ENCODE measurements at regions not wholly inside any gene's neighbourhood (a gene's known extent, or its start where the extent isn't known, plus 50 kb on each side); places are given as distances from the start of the nearest gene placed in this dataset.
"Not testable (repeated sequence)": the region's sequence is repeated elsewhere in the genome, so short reads cannot be mapped to it uniquely, and the experiment has no call there.

GRCh38 chr13:100787899-100788298 is 113.3 kb upstream of the TMTC4 start:
- Mint-ChIP-seq H3K4me1 (no peaks in the 10 kb centered on the region), H3K36me3 (ENCODE audit: low read depth) (no peaks in the 10 kb centered on the region), H3K27me3 (peaks cover 29% of the 10 kb centered on the region), H3K9me3 (ENCODE audit: low read depth) (peaks cover 4% of the 10 kb centered on the region), H3K4me3 (no peak overlapping the region), H3K27ac (no peak overlapping the region)
- intact Hi-C loops (cut with DNase I, micrococcal nuclease): no loop called here
- no peak for DNase-seq
- CTCF ChIA-PET: no interaction called here
- POLR2A ChIA-PET: no interaction called here
- ATAC-seq: no peak

- H3K27ac Mint-ChIP-seq; H3K9me3 Mint-ChIP-seq (ENCODE audit: low read depth); H3K27me3 Mint-ChIP-seq; H3K4me1 Mint-ChIP-seq; DNase-seq; H3K4me3 Mint-ChIP-seq; POLR2A ChIA-PET; CTCF ChIA-PET; H3K36me3 Mint-ChIP-seq (ENCODE audit: low read depth); ATAC-seq; intact Hi-C loops (cut with DNase I, micrococcal nuclease): not testable (repeated sequence)
Measured at GRCh38 chr13:100776686-100777085, 102.1 kb upstream of the TMTC4 start.

DNA sequence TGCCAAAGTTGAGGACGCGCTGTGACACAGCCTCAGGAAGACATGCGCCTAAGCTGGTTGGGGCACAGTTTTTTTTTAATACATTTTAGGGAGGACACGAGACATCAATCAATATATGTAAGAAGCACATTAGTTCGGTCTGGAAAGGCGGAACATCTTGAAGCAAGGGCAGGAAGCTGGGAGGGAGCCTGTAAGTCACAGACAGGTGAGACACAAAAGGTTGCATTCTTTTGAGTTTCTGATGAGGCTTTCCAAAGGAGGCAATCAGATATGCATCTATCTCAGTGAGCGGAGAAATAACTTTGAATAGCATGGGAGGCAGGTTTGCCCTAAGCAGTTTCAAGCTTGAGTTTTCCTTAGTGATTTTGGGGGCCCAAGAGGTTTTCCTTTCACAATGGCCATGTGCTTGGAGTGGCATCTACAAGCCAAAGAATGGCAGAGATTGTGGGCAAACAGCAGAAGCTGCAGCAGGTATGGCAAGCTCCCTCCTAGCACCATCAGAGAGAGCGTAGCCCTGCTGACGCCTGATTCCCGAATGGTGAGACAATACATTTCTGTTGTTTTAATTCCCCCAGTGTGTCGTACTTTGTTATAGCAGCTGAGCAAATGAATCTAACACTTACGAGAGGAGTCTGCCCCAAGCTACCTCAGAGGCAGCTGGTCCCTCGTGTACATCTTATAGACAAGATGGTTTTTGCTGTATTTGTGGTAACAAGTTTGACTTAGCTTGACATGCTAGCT is 99.5 kb upstream of the TMTC4 start:
- CTCF ChIA-PET: no interaction called here
- Mint-ChIP-seq H3K4me3 (no peak overlapping the region), H3K27me3 (no peaks in the 10 kb centered on the region), H3K9me3 (ENCODE audit: low read depth) (peaks cover 10% of the 10 kb centered on the region), H3K36me3 (ENCODE audit: low read depth) (no peaks in the 10 kb centered on the region), H3K4me1 (peaks cover 2% of the 10 kb centered on the region), H3K27ac (no peak overlapping the region)
- DNase-seq (no peak), ATAC-seq (no peak)
- intact Hi-C loops (cut with DNase I, micrococcal nuclease): no loop called here
- POLR2A ChIA-PET: no interaction called here

DNA sequence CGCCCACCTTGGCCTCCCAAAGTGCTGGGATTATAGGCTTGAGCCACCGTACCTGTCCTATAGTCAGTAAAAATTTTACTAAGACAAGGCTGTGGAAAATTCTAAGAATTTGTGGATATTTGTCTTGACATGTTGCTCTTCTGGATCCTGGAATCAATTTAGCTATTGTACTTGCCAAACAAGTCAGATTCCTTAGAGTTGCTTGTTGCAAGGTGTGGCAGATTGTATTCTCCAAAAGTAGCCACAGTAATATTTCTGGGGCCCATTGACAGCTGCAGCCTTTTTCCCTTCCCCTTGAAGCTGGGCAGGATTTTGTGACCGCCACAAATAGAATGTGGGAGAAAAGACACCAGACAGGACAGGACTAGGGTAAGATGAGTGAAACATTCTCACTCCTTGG is 98.8 kb upstream of the TMTC4 start:
- ChIA-PET CTCF (no interaction called here), POLR2A (no interaction called here)
- H3K27ac Mint-ChIP-seq: no peak overlapping the region
- no peaks in the 10 kb centered on the region for H3K27me3 Mint-ChIP-seq
- H3K4me3 Mint-ChIP-seq: no peak overlapping the region
- ATAC-seq (no peak), DNase-seq (no peak)
- intact Hi-C loops (cut with DNase I, micrococcal nuclease): no loop called here
- H3K9me3 Mint-ChIP-seq (ENCODE audit: low read depth): peaks cover 8% of the 10 kb centered on the region
- H3K4me1 Mint-ChIP-seq: peaks cover 2% of the 10 kb centered on the region
- no peaks in the 10 kb centered on the region for H3K36me3 Mint-ChIP-seq (ENCODE audit: low read depth)

DNA sequence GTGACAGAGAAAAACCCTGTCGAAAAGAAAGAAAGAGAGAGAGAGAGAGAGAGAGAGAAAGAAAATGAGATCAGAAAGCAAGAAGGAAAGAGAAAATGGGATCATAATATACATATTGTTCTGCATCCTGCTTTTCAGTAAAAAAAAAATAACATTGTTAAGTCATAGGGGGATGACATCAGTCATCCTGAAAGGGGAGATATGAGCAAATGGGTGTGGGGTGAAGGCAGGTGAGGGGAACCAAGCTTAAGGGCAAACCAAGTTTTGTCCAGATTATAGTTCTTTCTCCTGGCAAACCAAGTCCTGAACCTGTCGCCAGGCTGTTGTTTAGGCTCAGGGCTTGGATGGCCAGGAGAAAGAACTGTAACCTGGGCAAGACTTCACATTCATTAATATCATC is 92.6 kb upstream of the TMTC4 start:
- intact Hi-C loops (cut with DNase I, micrococcal nuclease): no loop called here
- peaks cover 2% of the 10 kb centered on the region for H3K36me3 Mint-ChIP-seq (ENCODE audit: low read depth)
- peaks cover 5% of the 10 kb centered on the region for H3K9me3 Mint-ChIP-seq (ENCODE audit: low read depth)
- no peaks in the 10 kb centered on the region for H3K4me1 Mint-ChIP-seq
- ATAC-seq (no peak), DNase-seq (no peak)
- POLR2A ChIA-PET: no interaction called here
- no peak overlapping the region for H3K27ac Mint-ChIP-seq
- no peak overlapping the region for H3K4me3 Mint-ChIP-seq
- CTCF ChIA-PET: no interaction called here
- peaks cover 2% of the 10 kb centered on the region for H3K27me3 Mint-ChIP-seq

GRCh38 chr13:100766570-100766969 is 92.0 kb upstream of the TMTC4 start:
- H3K27ac Mint-ChIP-seq; H3K4me1 Mint-ChIP-seq; ATAC-seq; H3K4me3 Mint-ChIP-seq; H3K9me3 Mint-ChIP-seq (ENCODE audit: low read depth); DNase-seq; POLR2A ChIA-PET; H3K27me3 Mint-ChIP-seq; H3K36me3 Mint-ChIP-seq (ENCODE audit: low read depth); CTCF ChIA-PET; intact Hi-C loops (cut with DNase I, micrococcal nuclease): not testable (repeated sequence)

- intact Hi-C loops (cut with DNase I, micrococcal nuclease): no loop called here
- CTCF ChIA-PET: interaction anchor here (1.2 kb wide), 1 partner anchor 14 kb away, joined by 3 read pairs; no protein-coding TSS in a partner anchor
- peaks cover 2% of the 10 kb centered on the region for H3K36me3 Mint-ChIP-seq (ENCODE audit: low read depth)
- no peak for DNase-seq
- H3K4me3 Mint-ChIP-seq: no peak overlapping the region
- no peak overlapping the region for H3K27ac Mint-ChIP-seq
- H3K4me1 Mint-ChIP-seq: no peaks in the 10 kb centered on the region
- H3K9me3 Mint-ChIP-seq (ENCODE audit: low read depth): peaks cover 2% of the 10 kb centered on the region
- peaks cover 2% of the 10 kb centered on the region for H3K27me3 Mint-ChIP-seq
- POLR2A ChIA-PET: no interaction called here
- no peak for ATAC-seq
Measured at GRCh38 chr13:100764937-100765336, 90.3 kb upstream of the TMTC4 start.

- CTCF ChIA-PET; ATAC-seq; H3K36me3 Mint-ChIP-seq (ENCODE audit: low read depth); H3K27ac Mint-ChIP-seq; H3K9me3 Mint-ChIP-seq (ENCODE audit: low read depth); H3K4me3 Mint-ChIP-seq; intact Hi-C loops (cut with DNase I, micrococcal nuclease); H3K4me1 Mint-ChIP-seq; DNase-seq; POLR2A ChIA-PET; H3K27me3 Mint-ChIP-seq: not testable (repeated sequence)
Measured at GRCh38 chr13:100762126-100762525, 87.5 kb upstream of the TMTC4 start.

GRCh38 chr13:100755891-100756290 is 81.3 kb upstream of the TMTC4 start:
- POLR2A ChIA-PET: no interaction called here
- Mint-ChIP-seq H3K27ac (no peak overlapping the region), H3K9me3 (ENCODE audit: low read depth) (no peaks in the 10 kb centered on the region), H3K27me3 (peaks cover 3% of the 10 kb centered on the region), H3K4me3 (no peak overlapping the region), H3K4me1 (no peaks in the 10 kb centered on the region), H3K36me3 (ENCODE audit: low read depth) (no peaks in the 10 kb centered on the region)
- DNase-seq (no peak), ATAC-seq (no peak)
- intact Hi-C loops (cut with DNase I, micrococcal nuclease): no loop called here
- CTCF ChIA-PET: no interaction called here

DNA sequence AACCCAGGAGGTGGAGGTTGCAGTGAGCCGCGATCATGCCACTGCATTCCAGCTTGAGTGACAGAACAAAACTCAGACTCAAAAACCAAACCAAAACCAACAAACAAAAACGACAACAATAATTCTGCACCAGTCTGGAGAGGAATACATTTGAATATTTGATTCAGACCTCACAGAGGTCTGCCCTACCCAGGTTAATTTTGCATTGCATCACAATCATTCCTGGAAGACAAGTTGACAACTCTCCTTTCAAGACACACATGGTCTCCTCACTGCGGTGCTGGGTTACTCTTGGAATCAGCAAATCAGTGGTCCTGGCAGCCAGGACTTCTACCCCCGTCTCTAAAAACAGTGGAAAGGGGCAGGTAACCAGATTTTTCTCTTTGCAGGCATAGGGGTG is 79.9 kb upstream of the TMTC4 start:
- ATAC-seq (no peak), DNase-seq (no peak)
- Mint-ChIP-seq H3K27me3 (peaks cover 3% of the 10 kb centered on the region), H3K36me3 (ENCODE audit: low read depth) (no peaks in the 10 kb centered on the region), H3K9me3 (ENCODE audit: low read depth) (no peaks in the 10 kb centered on the region), H3K27ac (no peak overlapping the region), H3K4me3 (no peak overlapping the region), H3K4me1 (no peaks in the 10 kb centered on the region)
- intact Hi-C loops (cut with DNase I, micrococcal nuclease): no loop called here
- ChIA-PET CTCF (no interaction called here), POLR2A (no interaction called here)

GRCh38 chr13:100753376-100753775 is 78.8 kb upstream of the TMTC4 start:
- ChIA-PET POLR2A (no interaction called here), CTCF (interaction anchor here (1.0 kb wide), 1 partner anchor 180 kb away, joined by 3 read pairs; no protein-coding TSS in a partner anchor)
- Mint-ChIP-seq H3K4me1 (no peaks in the 10 kb centered on the region), H3K27me3 (no peaks in the 10 kb centered on the region), H3K36me3 (ENCODE audit: low read depth) (no peaks in the 10 kb centered on the region), H3K9me3 (ENCODE audit: low read depth) (no peaks in the 10 kb centered on the region), H3K27ac (no peak overlapping the region), H3K4me3 (no peak overlapping the region)
- no peak for ATAC-seq
- intact Hi-C loops (cut with DNase I, micrococcal nuclease): no loop called here
- DNase-seq: no peak

GRCh38 chr13:100751826-100752225 is 77.2 kb upstream of the TMTC4 start:
- Mint-ChIP-seq H3K4me3 (no peak overlapping the region), H3K27ac (no peak overlapping the region), H3K9me3 (ENCODE audit: low read depth) (no peaks in the 10 kb centered on the region), H3K36me3 (ENCODE audit: low read depth) (no peaks in the 10 kb centered on the region), H3K27me3 (no peaks in the 10 kb centered on the region), H3K4me1 (no peaks in the 10 kb centered on the region)
- intact Hi-C loops (cut with DNase I, micrococcal nuclease): no loop called here
- ChIA-PET CTCF (interaction anchor here (1.4 kb wide), 1 partner anchor 12 kb away, joined by 3 read pairs; no protein-coding TSS in a partner anchor), POLR2A (no interaction called here)
- no peak for ATAC-seq
- DNase-seq: no peak
